GM12891 (cell line): ENCODE measurements at regions not wholly inside any gene's neighbourhood (a gene's known extent, or its start where the extent isn't known, plus 50 kb on each side); places are given as distances from the start of the nearest gene placed in this dataset.

Experiments used
- PAX5 ChIP-seq: IDR thresholded peaks from 2 replicates; pipeline ENCODE4 v1.6.1; 2011; ENCODE audit warnings: low read length, moderate library complexity, mild to moderate bottlenecking; ENCODE audit not compliant: insufficient read depth, severe bottlenecking
- POLR2AphosphoS5 ChIP-seq: IDR thresholded peaks from 2 replicates; pipeline ENCODE4 v1.6.1; 2011; ENCODE audit warnings: low read depth, low read length, control low read depth

GRCh38 chr13:22210134-22210930 lies 539.5 kb downstream of the FGF9 start:
- TF ChIP-seq POLR2AphosphoS5 (no peak), PAX5 (no peak)
